ENCODE measurements at regions not wholly inside any gene's neighbourhood (a gene's known extent, or its start where the extent isn't known, plus 50 kb on each side); places are given as distances from the start of the nearest gene placed in this dataset.

- no peak for TF ChIP-seq GLIS3 (CRISPR knock-in tag; IDR thresholded peaks at IDR 0.05)
- no peak for TF ChIP-seq ZFP3 (CRISPR knock-in tag; IDR thresholded peaks at IDR 0.05)
- TF ChIP-seq ZNF70 (CRISPR knock-in tag; IDR thresholded peaks at IDR 0.05) = no peak
- TF ChIP-seq PATZ1 (CRISPR knock-in tag; IDR thresholded peaks at IDR 0.05; ENCODE audit: borderline replicate concordance) = no peak
- no peak for TF ChIP-seq ZC3H10 (CRISPR knock-in tag; IDR thresholded peaks at IDR 0.05)
- TF ChIP-seq TSHZ2 (CRISPR knock-in tag; IDR thresholded peaks at IDR 0.05) = no peak
- no peak for TF ChIP-seq CSDC2 (CRISPR knock-in tag; IDR thresholded peaks at IDR 0.05)
- TF ChIP-seq CREB5 (CRISPR knock-in tag; IDR thresholded peaks at IDR 0.05; ENCODE audit: low read depth) = no peak
Measured at GRCh38 chr15:97718509-97718908, 242.0 kb upstream of the ARRDC4 start.

All from SK-N-SH treated with all-trans-retinoic acid at 6 μM for 48 hours (cell line).